ENCODE measurements at regions not wholly inside any gene's neighbourhood (a gene's known extent, or its start where the extent isn't known, plus 50 kb on each side); places are given as distances from the start of the nearest gene placed in this dataset.

GRCh38 chr12:89969093-89969492 is 260.5 kb upstream of the ATP2B1 start:
- no peak for DNase-seq
- no peak for TF ChIP-seq CTCF (IDR thresholded peaks at IDR 0.05; ENCODE audit: low read depth, low read length)

GRCh38 chr12:89968151-89968700 is 259.6 kb upstream of the ATP2B1 start:
- no peak for TF ChIP-seq CTCF (IDR thresholded peaks at IDR 0.05; ENCODE audit: low read depth, low read length)
- Histone ChIP-seq H3K27me3 (ENCODE audit: insufficient read depth, low read depth, severe bottlenecking) (no peaks in the 10 kb centered on the region), H3K9me3 (ENCODE audit: severe bottlenecking) (no peaks in the 10 kb centered on the region), H3K4me3 (ENCODE audit: low read depth, low read length) (no peak overlapping the region), H3K27ac (no peak overlapping the region), H3K36me3 (no peaks in the 10 kb centered on the region)
- DNase-seq: no peak

More at GRCh38 chr12:89969093-89969492, 260.5 kb upstream of the ATP2B1 start:
- no peak overlapping the region for H3K4me3 ChIP-seq (ENCODE audit: low read depth, low read length)
- no peaks in the 10 kb centered on the region for H3K36me3 ChIP-seq
- no peaks in the 10 kb centered on the region for H3K9me3 ChIP-seq (ENCODE audit: severe bottlenecking)
- no peak overlapping the region for H3K27ac ChIP-seq
- no peaks in the 10 kb centered on the region for H3K27me3 ChIP-seq (ENCODE audit: insufficient read depth, low read depth, severe bottlenecking)

GRCh38 chr12:89966495-89967240 is 258.0 kb upstream of the ATP2B1 start:
- H3K27me3 ChIP-seq (ENCODE audit: insufficient read depth, low read depth, severe bottlenecking): no peaks in the 10 kb centered on the region
- TF ChIP-seq CTCF (IDR thresholded peaks at IDR 0.05; ENCODE audit: low read depth, low read length): no peak
- no peak overlapping the region for H3K4me3 ChIP-seq (ENCODE audit: low read depth, low read length)
- H3K27ac ChIP-seq: no peak overlapping the region
- H3K9me3 ChIP-seq (ENCODE audit: severe bottlenecking): no peaks in the 10 kb centered on the region
- no peak for DNase-seq
- no peaks in the 10 kb centered on the region for H3K36me3 ChIP-seq

DNA sequence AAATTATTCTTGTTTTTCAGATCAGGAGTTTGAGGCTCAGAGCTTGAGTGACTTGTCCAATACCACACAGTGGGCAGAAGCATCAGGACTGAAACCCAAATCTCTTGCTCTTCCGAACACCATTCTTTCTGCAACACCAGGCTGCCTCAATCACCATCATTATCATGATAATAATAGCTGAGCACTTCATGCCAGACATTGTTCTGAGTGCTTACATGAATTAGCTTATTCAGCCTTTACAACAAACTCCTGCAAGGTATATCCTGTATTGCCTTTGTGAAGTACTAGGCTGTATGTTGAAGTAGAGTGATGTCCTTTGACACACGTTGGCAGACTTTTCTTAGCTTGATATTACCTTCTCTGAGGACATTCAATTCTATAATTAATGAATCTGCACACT is 257.4 kb upstream of the ATP2B1 start:
- Histone ChIP-seq H3K4me3 (ENCODE audit: low read depth, low read length) (no peak overlapping the region), H3K27ac (no peak overlapping the region), H3K36me3 (no peaks in the 10 kb centered on the region), H3K27me3 (ENCODE audit: insufficient read depth, low read depth, severe bottlenecking) (no peaks in the 10 kb centered on the region), H3K9me3 (ENCODE audit: severe bottlenecking) (no peaks in the 10 kb centered on the region)
- no peak for TF ChIP-seq CTCF (IDR thresholded peaks at IDR 0.05; ENCODE audit: low read depth, low read length)
- no peak for DNase-seq

DNA sequence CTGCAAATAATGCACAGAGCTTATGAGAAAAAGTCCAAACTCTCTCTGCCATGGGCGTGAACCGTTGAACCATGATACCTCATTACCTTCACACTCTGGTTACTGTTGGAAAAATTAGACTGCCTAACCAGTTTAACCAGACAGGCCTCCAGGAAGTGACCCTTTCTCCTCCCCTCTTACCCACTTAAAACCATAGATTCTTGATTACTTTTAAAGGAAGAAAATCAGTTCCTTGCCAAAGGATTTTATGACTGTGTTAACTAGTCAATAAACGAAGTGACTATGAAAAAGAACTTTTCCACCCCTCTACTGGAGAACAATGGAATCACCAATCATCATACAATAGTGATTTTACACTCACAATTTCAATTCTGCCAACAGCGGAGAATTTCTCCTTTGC is 254.0 kb upstream of the ATP2B1 start:
- H3K27ac ChIP-seq: no peak overlapping the region
- H3K27me3 ChIP-seq (ENCODE audit: insufficient read depth, low read depth, severe bottlenecking): no peaks in the 10 kb centered on the region
- no peak overlapping the region for H3K4me3 ChIP-seq (ENCODE audit: low read depth, low read length)
- TF ChIP-seq CTCF (IDR thresholded peaks at IDR 0.05; ENCODE audit: low read depth, low read length): no peak
- H3K9me3 ChIP-seq (ENCODE audit: severe bottlenecking): no peaks in the 10 kb centered on the region
- no peaks in the 10 kb centered on the region for H3K36me3 ChIP-seq
- no peak for DNase-seq
